HG02798 (cell line): ENCODE measurements at regions not wholly inside any gene's neighbourhood (a gene's known extent, or its start where the extent isn't known, plus 50 kb on each side); places are given as distances from the start of the nearest gene placed in this dataset.
"Not testable (repeated sequence)": the region's sequence is repeated elsewhere in the genome, so short reads cannot be mapped to it uniquely, and the experiment has no call there.

Experiments
- ATAC-seq: cut with Tn5 transposase; IDR thresholded peaks from one replicate; pipeline ENCODE4 v1.9.1; 2021; ENCODE audit warnings: mild to moderate bottlenecking; ENCODE audit not compliant: unreplicated experiment, poor library complexity

DNA sequence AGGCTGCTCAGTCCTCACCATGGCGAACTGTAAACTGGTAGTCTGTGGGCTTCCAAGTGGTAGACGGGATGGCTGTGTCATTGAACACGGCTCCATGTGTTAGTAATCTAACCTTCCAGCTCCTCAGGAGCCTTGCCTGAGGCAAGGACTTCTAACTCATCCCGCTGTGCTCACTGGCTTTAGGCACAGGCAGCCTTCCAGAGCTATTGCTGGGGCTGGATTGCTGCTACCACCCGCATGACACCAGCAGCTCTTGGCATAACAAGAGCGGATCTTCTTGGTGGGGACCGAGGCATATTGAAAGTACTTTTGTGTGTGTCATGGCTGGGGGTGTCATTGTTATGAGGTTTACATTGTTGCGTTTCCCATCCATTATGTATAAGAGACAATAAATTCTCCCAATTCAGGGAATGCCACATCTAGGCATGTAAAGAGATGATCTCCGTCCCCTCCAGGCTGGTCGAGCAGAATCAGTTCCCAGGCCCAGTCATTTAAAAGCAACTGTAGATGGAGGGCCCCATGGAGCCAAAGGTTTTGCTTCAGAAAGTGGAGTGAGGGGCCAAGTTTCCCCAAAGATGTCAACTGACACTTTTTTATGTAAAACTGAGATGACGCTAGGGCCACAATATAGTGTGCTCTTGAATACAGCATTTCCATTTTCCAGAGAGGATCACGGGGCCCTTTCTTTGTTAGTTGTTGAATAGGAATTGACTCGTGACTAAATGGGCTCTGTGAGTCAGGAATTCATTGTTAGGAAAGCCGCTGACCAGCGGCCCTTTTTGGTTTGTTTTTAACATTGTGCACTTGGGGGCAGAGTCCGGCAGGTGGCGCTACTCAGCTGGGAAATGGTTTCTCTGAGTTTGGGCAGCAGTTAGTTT, 759.5 kb downstream of the TAF11L14 start:
- ATAC-seq, result peak; percentile 76

DNA sequence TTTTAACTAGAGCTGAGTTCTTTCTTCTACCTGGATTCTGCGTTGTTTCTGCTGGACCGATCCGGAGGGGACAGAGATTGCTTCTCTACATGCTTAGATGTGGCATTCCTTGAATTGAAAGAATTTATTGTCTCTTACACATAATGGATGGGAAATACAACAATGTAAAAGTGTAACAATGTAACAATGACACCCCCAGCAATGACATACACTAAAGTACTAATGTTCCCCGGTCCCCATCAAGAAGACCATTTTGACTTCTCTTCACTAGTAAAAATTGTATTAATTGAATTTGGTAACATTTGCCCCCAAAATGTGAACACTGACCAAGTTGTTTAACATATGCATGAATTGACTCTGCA, 760.2 kb downstream of the TAF11L14 start:
- ATAC-seq, result no peak

DNA sequence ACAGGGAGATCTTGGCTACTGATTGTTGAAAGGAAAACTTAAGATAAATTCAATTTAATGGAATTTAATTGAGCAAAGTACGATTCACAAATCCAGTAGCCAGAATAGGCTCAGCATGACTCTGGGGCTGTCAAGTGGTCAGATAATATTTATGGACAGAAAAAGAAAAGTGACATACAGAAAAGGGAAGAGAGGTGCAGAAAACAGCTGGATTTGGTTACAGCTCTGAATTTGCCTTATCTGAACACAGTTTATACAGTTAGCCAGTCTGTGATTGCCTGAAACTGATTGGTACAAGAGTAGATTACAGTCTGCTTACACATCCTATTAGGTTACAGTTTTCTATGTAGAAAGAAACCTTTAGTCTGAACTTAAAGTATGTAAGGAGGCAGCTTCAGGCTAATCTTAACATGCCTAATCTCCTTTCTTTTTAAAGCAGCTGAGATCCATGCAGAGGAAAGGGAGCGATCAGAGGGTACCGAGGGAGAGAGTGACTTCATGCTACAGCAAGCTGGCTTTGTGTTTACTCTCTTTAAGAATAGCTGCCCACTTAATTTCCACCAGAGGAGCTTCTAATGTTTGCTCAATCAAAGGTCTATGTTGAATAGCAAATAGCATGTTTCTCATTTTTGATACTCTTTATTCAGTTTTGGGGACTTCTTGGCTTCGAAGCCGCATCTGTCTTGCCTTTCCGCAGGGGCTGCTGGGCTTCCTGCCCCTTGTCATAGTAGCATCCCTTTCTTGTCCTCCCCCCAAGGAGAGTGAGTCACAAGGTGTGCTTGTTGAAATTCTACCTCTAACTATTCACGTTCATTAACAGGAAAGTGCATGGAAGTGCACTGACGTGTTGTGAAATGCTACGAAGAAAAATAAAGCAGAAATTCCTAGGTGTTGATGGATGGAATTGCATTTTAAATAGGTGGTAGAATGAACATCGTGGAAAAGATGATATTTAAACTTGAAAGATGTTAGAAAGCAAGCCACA, 761.2 kb downstream of the TAF11L14 start:
- no peak for ATAC-seq

DNA sequence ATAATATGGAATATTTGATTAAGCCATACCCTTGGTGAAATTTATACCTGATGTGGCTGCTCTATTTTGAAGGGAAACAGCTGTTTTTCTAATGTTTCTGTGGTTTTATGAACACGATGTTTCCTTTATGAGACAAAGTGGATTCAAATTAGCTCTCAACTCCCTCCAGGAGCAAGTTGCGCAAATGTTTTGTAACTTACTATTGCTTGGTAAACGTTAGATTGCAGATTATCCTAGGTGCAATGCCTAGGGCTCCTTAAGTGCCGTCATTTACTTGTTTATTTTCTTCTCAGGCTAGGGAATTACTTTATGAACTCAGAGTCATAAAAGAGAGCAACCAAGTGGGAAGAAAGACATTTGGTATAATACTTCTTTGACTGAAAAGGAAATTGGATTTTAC, 763.1 kb downstream of the TAF11L14 start:
- ATAC-seq, result no peak

DNA sequence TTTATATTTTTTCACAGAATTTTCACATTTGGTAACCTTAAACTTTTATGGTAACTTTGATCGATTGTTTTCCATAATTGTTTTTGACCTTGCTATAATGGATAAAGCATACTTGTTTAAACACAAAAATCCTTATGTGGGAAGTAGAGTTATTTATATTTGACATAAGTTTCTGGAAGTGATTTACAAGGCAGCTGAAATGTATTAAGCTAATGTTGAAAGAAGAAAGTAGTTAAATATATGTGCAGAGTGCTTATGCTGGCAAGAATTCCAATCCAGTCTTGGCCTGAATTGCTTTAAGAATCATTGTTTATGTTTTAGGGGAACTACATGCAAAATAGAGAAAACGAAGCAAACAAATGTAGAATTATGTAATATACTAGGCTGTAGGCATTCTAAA, 763.6 kb downstream of the TAF11L14 start:
- no peak for ATAC-seq

DNA sequence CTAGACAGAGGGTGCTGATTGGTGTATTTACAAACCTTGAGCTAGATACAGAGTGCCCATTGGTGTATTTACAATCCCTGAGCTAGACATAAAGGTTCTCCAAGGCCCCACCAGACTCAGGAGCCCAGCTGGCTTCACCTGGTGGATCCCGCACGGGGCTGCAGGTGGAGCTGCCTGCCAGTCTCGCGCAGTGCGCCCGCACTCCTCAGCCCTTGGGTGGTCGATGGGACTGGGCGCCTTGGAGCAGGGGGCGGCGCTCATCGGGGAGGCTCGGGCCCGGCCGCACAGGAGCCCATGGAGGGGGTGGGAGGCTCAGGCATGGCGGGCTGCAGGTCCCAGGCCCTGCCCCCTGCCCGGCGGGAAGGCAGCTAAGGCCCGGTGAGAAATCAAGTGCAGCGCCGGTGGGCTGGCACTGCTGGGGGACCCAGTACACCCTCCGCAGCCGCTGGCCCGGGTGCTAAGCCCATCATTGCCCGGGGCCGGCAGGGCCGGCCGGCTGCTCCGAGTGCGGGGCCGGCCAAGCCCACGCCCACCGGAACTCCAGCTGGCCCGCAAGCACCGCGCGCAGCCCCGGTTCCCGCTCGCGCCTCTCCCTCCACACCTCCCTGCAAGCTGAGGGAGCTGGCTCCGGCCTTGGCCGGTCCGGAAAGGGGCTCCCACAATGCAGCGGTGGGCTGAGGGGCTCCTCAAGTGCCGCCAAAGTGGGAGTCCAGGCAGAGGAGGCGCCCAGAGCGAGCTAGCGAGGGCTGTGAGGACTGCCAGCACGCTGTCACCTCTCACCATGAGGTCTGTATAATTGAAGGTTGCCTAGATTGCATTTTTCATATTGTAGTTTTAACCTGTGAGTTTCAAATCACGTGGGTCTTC, 765.4 kb downstream of the TAF11L14 start:
- ATAC-seq, result not testable (repeated sequence)

DNA sequence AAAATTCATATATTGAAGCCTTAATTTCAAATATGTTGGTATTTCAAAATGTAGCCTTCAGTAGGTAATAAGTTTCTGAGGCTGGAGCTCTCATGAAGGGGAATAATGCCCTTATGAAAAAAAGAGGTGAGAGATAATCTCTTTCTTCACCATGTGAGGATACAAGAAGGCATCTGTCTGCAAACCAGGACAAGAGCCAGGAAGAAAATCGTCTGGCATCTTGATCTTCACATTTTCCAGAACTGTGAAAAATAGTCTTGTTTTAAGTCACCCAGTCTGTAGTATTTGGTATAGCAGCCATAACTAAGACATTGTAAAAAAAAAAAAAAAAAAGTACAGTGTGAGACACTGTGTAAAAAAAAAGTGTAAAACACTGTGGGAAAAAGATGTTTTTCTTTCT, 768.9 kb downstream of the TAF11L14 start:
- ATAC-seq, result no peak

DNA sequence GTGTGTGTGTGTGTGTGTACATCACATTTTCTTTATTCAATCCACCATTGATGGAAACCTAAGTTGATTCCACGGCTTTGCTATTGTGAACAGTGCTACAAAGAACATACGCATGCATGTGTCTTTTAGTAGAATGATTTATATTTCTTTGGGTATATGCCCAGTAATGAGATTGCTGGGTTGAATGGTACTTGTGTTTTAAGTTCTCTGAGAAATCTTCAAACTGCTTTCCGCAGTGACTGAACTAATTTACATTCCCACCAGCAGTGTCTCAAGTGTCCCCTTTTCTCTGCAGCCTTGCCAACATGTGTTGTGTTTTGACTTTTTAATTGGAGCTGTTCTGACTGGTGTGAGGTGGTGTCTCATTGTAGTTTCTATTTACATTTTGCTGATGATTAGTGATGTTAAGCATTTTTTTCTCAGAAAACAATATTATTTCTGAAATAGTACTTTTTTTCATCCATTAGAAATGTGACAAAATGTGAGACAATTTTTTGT, 769.7 kb downstream of the TAF11L14 start:
- ATAC-seq, result no peak

DNA sequence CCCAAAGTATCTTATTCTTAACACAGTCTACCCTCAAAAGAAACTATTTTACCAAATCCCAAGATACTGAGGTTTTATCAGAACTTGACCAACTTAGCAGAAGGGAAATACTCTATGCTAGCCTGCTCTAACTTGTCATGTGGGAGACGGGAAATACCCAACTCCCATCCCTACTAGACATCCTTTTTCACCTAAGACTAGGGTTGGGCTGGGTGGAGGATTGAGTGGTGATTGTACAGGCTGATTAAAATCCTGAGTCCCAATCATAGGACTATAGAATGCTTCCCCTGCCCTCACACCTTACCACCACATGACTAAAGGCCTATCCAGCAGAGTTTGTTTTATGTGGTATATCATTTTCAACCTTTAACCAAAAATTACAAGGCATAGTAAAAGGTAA, 786.5 kb downstream of the TAF11L14 start:
- no peak for ATAC-seq

DNA sequence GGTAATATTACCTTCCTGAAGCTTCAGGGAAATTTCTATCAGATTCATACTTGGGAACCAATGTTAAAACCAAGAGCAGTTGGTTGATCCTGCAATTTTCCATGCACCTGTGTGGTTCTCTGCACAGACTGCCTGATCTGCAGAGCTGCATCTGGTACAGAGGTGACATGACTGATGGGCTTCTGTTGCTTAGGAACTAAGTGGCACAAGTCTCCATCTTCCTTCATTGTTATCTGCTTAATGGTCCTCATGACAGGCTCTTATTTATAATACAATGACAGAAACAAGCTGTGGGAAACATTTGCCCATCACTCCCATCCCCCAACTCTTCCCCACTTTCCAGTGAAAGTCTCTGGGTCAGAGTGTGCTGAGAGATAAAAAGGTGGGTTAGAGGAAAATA, 799.1 kb downstream of the TAF11L14 start:
- ATAC-seq, result no peak

DNA sequence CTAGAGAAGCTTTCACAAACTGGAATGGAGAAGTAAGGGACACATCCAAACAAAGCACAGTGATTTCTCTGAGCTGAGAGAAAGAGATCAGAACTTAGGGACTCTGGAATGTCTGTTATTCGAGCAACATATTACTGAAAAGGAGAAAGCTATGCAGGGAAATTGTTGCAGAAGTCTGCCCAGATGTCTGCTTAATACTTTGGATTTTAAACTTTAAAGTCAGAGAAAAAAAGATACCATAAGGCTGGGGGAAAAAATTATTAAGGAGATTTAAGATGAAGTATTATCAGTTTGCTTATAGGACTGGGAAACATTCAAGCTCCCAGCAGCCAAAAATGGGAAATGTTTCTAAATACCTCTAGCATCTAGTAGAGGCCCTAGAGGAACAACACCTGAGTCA, 803.9 kb downstream of the TAF11L14 start:
- ATAC-seq, result no peak

DNA sequence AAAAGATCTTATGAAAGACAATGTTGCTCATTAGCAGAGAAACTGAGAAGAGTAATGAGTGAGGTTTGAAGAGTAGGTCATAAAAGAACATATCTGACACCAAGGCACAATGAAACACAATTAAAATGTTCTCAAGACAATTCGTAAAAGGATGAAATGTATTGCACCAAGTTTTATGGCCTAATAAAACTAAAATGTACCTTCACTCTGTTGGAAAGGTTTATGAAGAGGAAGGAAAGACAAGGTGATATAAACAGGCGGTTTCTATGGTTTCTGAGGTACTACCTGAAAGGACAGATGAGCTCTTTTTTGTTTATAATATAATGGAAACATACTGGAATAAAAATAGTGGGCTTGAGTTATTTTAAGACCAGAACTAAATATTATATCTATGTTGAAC, 821.3 kb downstream of the TAF11L14 start:
- no peak for ATAC-seq

DNA sequence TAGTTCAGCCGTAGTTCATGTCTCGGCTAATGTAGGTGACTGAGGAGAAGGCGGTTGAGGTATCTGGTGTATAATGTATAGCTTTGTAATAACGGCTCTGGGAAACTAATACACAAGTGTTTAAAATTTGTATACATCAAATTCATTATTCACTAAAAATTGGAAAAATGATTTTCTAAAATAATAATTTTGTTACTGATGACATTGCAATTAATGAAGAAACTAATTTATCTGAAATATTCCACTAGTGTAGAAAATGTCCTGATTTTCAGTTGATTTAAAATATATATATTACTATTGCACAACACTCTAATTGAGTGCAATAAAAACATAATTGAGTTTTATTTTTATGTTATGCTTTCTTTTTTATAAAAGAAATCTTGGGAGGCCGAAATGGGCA, 823.0 kb downstream of the TAF11L14 start:
- ATAC-seq, result no peak

DNA sequence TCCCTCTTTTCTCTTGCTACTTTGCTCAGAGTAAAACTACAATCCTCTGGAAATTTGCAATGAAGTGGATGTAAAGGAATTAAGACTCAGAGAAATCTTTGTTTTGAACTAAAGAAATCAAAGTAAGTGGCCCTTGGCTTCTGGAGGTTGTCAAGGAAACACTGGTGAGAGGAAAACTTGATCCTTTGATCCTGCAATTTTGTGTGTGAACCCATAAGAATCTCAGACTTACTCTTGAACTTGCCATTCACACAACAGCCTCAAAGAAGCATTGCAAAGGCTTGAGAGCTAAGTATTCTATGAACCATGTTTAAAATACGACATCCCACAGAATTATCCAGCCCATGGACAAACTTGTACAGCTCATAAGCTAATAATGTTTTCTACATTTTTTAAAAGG, 827.5 kb downstream of the TAF11L14 start:
- no peak for ATAC-seq

DNA sequence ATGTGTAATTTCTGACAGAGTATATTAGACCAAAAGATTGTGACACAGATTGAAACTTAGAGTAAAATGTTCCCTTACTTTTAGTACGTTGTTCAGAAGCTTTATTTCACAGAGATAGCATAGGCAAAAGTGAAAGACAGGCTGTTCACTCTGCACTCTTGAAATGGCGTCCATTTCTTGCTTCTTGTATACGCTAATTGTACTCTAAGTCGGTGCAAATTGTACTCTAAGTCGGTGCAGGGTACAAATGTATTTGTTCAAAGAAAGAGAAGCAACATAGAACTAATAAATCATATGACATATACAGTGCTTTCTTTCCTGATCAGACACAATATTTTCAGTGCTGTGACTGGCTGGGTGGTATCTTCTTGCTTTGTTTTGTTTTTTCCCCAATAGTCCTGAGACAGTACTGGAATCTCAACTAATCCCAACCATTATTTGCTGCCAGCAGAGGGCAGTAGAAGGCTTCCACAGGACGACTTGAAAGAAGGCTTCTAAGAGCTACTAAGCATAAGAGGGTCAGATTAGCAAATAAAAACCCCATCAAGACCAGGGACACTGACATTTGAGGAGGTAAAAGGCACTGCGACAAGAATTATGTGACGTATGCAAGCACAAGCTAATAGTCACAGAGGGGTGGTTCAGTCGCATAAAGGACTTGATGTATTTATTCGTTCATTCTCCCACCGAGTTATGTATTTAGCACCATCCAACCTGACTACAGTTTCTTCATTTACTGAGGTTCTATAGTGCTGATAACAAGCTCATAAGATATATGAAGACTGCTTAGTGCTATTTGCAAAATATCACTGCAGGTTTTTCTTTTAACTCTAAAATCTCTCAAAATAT, 831.8 kb downstream of the TAF11L14 start:
- ATAC-seq, result peak; percentile 93

DNA sequence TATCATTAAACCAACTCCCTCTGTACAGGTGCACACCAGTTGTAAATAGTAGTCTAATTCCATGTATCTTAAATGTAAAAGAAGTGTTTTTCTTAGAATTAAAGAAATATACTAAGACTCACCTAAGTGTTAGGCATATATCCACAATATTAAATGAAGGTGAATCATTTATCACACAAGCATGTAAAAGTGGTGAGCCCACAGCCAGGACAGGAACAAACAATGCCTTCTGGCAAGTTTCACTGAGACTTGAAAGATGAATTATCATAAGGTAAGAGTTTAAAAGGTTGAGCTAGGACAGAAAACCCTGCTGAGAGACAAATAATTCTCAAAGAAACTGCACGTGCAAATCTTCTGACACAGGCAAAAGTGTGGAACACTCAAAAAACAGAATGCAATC, 832.5 kb downstream of the TAF11L14 start:
- no peak for ATAC-seq

DNA sequence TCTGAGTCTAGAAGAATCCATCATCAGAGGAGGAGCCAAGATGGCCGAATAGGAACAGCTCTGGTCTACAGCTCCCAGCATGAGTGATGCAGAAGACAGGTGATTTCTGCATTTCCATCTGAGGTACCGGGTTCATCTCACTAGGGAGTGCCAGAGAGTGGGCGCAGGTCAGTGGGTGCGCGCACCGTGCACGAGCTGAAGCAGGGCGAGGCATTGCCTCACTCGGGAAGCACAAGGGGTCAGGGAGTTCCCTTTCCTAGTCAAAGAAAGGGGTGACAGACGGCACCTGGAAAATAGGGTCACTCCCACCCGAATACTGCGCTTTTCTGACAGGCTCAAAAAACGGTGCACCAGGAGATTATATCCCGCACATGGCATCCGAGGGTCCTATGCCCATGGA, 837.5 kb downstream of the TAF11L14 start:
- ATAC-seq, result not testable (repeated sequence)

DNA sequence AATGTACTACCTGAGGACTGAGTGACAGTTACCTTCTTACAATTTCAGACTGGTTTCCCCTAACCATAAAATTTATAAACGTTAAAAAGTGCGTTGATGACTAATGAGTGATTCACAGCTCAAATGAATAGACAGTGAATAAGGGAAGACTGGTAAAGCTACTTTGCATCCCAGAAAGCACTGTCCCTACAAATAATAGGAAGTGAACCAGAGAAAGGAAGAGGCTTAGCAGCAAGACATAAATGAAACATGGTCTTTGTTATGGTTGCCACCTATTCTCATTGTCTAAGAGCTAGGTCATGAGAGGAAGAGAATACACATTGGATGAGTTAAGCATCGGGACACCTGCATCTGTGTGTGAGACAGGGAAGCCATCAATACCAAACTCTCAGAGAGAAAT, 849.2 kb downstream of the TAF11L14 start:
- ATAC-seq, result no peak

DNA sequence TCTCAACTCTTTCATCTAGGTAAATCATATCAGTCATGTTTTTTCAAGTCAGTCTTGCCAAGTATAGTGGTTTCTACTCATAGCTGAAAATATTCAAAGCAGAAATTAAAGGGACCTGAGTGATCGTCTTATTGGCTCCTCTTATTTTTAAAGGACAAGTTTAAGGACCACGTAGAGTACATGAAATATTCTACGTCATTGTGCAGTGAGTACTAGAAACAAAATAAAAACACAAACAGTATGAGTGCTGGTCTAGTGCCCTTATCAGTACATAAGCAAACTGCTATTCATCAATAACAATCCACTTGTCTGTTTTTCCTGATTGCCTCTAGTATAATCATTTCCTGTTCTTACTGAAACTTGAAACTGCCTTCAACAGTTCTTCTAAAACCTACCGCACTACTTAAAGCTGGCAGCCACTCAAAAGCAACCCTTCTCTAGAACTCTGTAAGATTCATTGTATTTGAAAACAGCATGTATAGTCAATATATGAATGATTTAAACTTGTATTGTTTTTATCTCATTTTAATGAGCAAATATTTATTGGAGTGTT, 853.7 kb downstream of the TAF11L14 start:
- no peak for ATAC-seq
